ENCODE measurements at regions not wholly inside any gene's neighbourhood (a gene's known extent, or its start where the extent isn't known, plus 50 kb on each side); places are given as distances from the start of the nearest gene placed in this dataset.
"Not testable (repeated sequence)": the region's sequence is repeated elsewhere in the genome, so short reads cannot be mapped to it uniquely, and the experiment has no call there.

- H3K36me3 ChIP-seq (ENCODE audit: control insufficient read depth, insufficient read depth, low read length); DNase-seq; H3K4me3 ChIP-seq (ENCODE audit: low read length); H3K27me3 ChIP-seq (ENCODE audit: control insufficient read depth, insufficient read depth, low read length); H3K27ac ChIP-seq (ENCODE audit: low read length); H3K4me1 ChIP-seq (ENCODE audit: control insufficient read depth, insufficient read depth, low read length); H3K9me3 ChIP-seq (replicated peaks; ENCODE audit: control insufficient read depth, low read depth, low read length): not testable (repeated sequence)
- WGBS (ENCODE audit: insufficient coverage), result no CpG with 5 or more reads among the region's 1 CpG
Observed at GRCh38 chr10:3634646-3635045, 150.4 kb downstream of the KLF6 start.

GRCh38 chr10:3631701-3632330 is 153.2 kb downstream of the KLF6 start:
- H3K27me3 ChIP-seq (ENCODE audit: control insufficient read depth, insufficient read depth, low read length), result no peaks in the 10 kb centered on the region
- H3K36me3 ChIP-seq (ENCODE audit: control insufficient read depth, insufficient read depth, low read length), result no peaks in the 10 kb centered on the region
- no peak for DNase-seq
- H3K4me1 ChIP-seq (ENCODE audit: control insufficient read depth, insufficient read depth, low read length), result peaks cover under 1% of the 10 kb centered on the region
- no peak overlapping the region for H3K4me3 ChIP-seq (ENCODE audit: low read length)
- no CpG with 5 or more reads among the region's 5 CpGs for WGBS (ENCODE audit: insufficient coverage)
- no peak overlapping the region for H3K27ac ChIP-seq (ENCODE audit: low read length)
- no peaks in the 10 kb centered on the region for H3K9me3 ChIP-seq (replicated peaks; ENCODE audit: control insufficient read depth, low read depth, low read length)

- no peak overlapping the region for H3K4me3 ChIP-seq (ENCODE audit: low read length)
- H3K9me3 ChIP-seq (replicated peaks; ENCODE audit: control insufficient read depth, low read depth, low read length), result no peaks in the 10 kb centered on the region
- no peaks in the 10 kb centered on the region for H3K36me3 ChIP-seq (ENCODE audit: control insufficient read depth, insufficient read depth, low read length)
- H3K27me3 ChIP-seq (ENCODE audit: control insufficient read depth, insufficient read depth, low read length), result no peaks in the 10 kb centered on the region
- H3K27ac ChIP-seq (ENCODE audit: low read length), result no peak overlapping the region
- no CpG with 5 or more reads among the region's 2 CpGs for WGBS (ENCODE audit: insufficient coverage)
- H3K4me1 ChIP-seq (ENCODE audit: control insufficient read depth, insufficient read depth, low read length), result peaks cover 5% of the 10 kb centered on the region
- no peak for DNase-seq
Observed at GRCh38 chr10:3631291-3631690, 153.7 kb downstream of the KLF6 start.

GRCh38 chr10:3625959-3626751 is 158.9 kb downstream of the KLF6 start:
- Histone ChIP-seq H3K27ac (ENCODE audit: low read length) (no peak overlapping the region), H3K4me1 (ENCODE audit: control insufficient read depth, insufficient read depth, low read length) (peaks cover 13% of the 10 kb centered on the region), H3K27me3 (ENCODE audit: control insufficient read depth, insufficient read depth, low read length) (no peaks in the 10 kb centered on the region), H3K9me3 (replicated peaks; ENCODE audit: control insufficient read depth, low read depth, low read length) (no peaks in the 10 kb centered on the region), H3K4me3 (ENCODE audit: low read length) (no peak overlapping the region), H3K36me3 (ENCODE audit: control insufficient read depth, insufficient read depth, low read length) (no peaks in the 10 kb centered on the region)
- no peak for DNase-seq
- WGBS (ENCODE audit: insufficient coverage), result 83% methylated on average over 5 of the region's 11 CpGs

GRCh38 chr10:3624367-3624766 is 160.6 kb downstream of the KLF6 start:
- Histone ChIP-seq H3K4me3 (ENCODE audit: low read length) (no peak overlapping the region), H3K36me3 (ENCODE audit: control insufficient read depth, insufficient read depth, low read length) (no peaks in the 10 kb centered on the region), H3K9me3 (replicated peaks; ENCODE audit: control insufficient read depth, low read depth, low read length) (peaks cover 2% of the 10 kb centered on the region), H3K27ac (ENCODE audit: low read length) (no peak overlapping the region), H3K4me1 (ENCODE audit: control insufficient read depth, insufficient read depth, low read length) (peaks cover 13% of the 10 kb centered on the region), H3K27me3 (ENCODE audit: control insufficient read depth, insufficient read depth, low read length) (no peaks in the 10 kb centered on the region)
- WGBS (ENCODE audit: insufficient coverage), result 82% methylated on average over 4 of the region's 8 CpGs
- peak; percentile 25 for DNase-seq

- no peaks in the 10 kb centered on the region for H3K36me3 ChIP-seq (ENCODE audit: control insufficient read depth, insufficient read depth, low read length)
- no peaks in the 10 kb centered on the region for H3K27me3 ChIP-seq (ENCODE audit: control insufficient read depth, insufficient read depth, low read length)
- H3K9me3 ChIP-seq (replicated peaks; ENCODE audit: control insufficient read depth, low read depth, low read length), result peaks cover 2% of the 10 kb centered on the region
- H3K4me3 ChIP-seq (ENCODE audit: low read length), result no peak overlapping the region
- H3K4me1 ChIP-seq (ENCODE audit: control insufficient read depth, insufficient read depth, low read length), result peaks cover 13% of the 10 kb centered on the region
- DNase-seq, result peak; percentile 88
- WGBS (ENCODE audit: insufficient coverage), result no CpG with 5 or more reads among the region's 7 CpGs
- H3K27ac ChIP-seq (ENCODE audit: low read length), result peak overlapping the region; percentile 64
Observed at GRCh38 chr10:3623746-3624145, 161.3 kb downstream of the KLF6 start.

- 75% methylated on average over 1 of the region's 3 CpGs for WGBS (ENCODE audit: insufficient coverage)
- Histone ChIP-seq H3K4me1 (ENCODE audit: control insufficient read depth, insufficient read depth, low read length) (peaks cover 13% of the 10 kb centered on the region), H3K27ac (ENCODE audit: low read length) (peak overlapping the region; percentile 64), H3K27me3 (ENCODE audit: control insufficient read depth, insufficient read depth, low read length) (no peaks in the 10 kb centered on the region), H3K36me3 (ENCODE audit: control insufficient read depth, insufficient read depth, low read length) (no peaks in the 10 kb centered on the region), H3K9me3 (replicated peaks; ENCODE audit: control insufficient read depth, low read depth, low read length) (peaks cover 2% of the 10 kb centered on the region), H3K4me3 (ENCODE audit: low read length) (no peak overlapping the region)
- DNase-seq, result no peak
Observed at GRCh38 chr10:3622845-3623621, 162.0 kb downstream of the KLF6 start.

GRCh38 chr10:3622427-3622826 is 162.6 kb downstream of the KLF6 start:
- Histone ChIP-seq H3K9me3 (replicated peaks; ENCODE audit: control insufficient read depth, low read depth, low read length) (peaks cover 2% of the 10 kb centered on the region), H3K4me1 (ENCODE audit: control insufficient read depth, insufficient read depth, low read length) (peaks cover 13% of the 10 kb centered on the region), H3K36me3 (ENCODE audit: control insufficient read depth, insufficient read depth, low read length) (no peaks in the 10 kb centered on the region), H3K27me3 (ENCODE audit: control insufficient read depth, insufficient read depth, low read length) (no peaks in the 10 kb centered on the region), H3K27ac (ENCODE audit: low read length) (no peak overlapping the region), H3K4me3 (ENCODE audit: low read length) (no peak overlapping the region)
- no peak for DNase-seq
- WGBS (ENCODE audit: insufficient coverage), result 100% methylated on average over 1 of the region's 2 CpGs

- DNase-seq, result no peak
- WGBS (ENCODE audit: insufficient coverage), result no CpG with 5 or more reads among the region's 2 CpGs
- no peaks in the 10 kb centered on the region for H3K36me3 ChIP-seq (ENCODE audit: control insufficient read depth, insufficient read depth, low read length)
- no peaks in the 10 kb centered on the region for H3K27me3 ChIP-seq (ENCODE audit: control insufficient read depth, insufficient read depth, low read length)
- H3K4me1 ChIP-seq (ENCODE audit: control insufficient read depth, insufficient read depth, low read length), result peaks cover 8% of the 10 kb centered on the region
- peaks cover 2% of the 10 kb centered on the region for H3K9me3 ChIP-seq (replicated peaks; ENCODE audit: control insufficient read depth, low read depth, low read length)
- no peak overlapping the region for H3K27ac ChIP-seq (ENCODE audit: low read length)
- H3K4me3 ChIP-seq (ENCODE audit: low read length), result no peak overlapping the region
Observed at GRCh38 chr10:3620818-3621217, 164.2 kb downstream of the KLF6 start.

- Histone ChIP-seq H3K27ac (ENCODE audit: low read length) (no peak overlapping the region), H3K27me3 (ENCODE audit: control insufficient read depth, insufficient read depth, low read length) (no peaks in the 10 kb centered on the region), H3K36me3 (ENCODE audit: control insufficient read depth, insufficient read depth, low read length) (no peaks in the 10 kb centered on the region), H3K4me3 (ENCODE audit: low read length) (no peak overlapping the region), H3K4me1 (ENCODE audit: control insufficient read depth, insufficient read depth, low read length) (peaks cover 5% of the 10 kb centered on the region), H3K9me3 (replicated peaks; ENCODE audit: control insufficient read depth, low read depth, low read length) (peaks cover 2% of the 10 kb centered on the region)
- DNase-seq, result no peak
- no CpG with 5 or more reads among the region's 2 CpGs for WGBS (ENCODE audit: insufficient coverage)
Observed at GRCh38 chr10:3619241-3619640, 165.8 kb downstream of the KLF6 start.
